MCF 10A (cell line): ENCODE measurements at regions not wholly inside any gene's neighbourhood (a gene's known extent, or its start where the extent isn't known, plus 50 kb on each side); places are given as distances from the start of the nearest gene placed in this dataset.

Experiments used
- BruUV-seq: library from RNA; stranded (reverse); fragments of 400-500 nt; replicated peaks from 2 replicates; lab custom pipeline; 2021; lab: Mats Ljungman, UMichigan
- CTCF ChIA-PET: fragments of 300-600 bp; sonication (Branson Sonifier 250); formaldehyde crosslinking; extraction: SDS; loops from one replicate; lab custom pipeline; 2021; ENCODE audit warnings: antibody characterized with exemption, inconsistent platforms; lab: Yijun Ruan, JAX
- POLR2A ChIA-PET: fragments of 300-600, 350-650 bp; sonication (Branson Sonifier 250); formaldehyde crosslinking; extraction: SDS; loops from one replicate; lab custom pipeline; 2020; ENCODE audit warnings: antibody characterized with exemption, inconsistent platforms; lab: Yijun Ruan, JAX
- DNase-seq: peaks from one replicate; pipeline ENCODE4 v3.0.0-alpha.2; 2018; ENCODE audit not compliant: unreplicated experiment
- H3K27ac Mint-ChIP-seq: one replicate; pipeline ENCODE4 v1.8.0; 2022; ENCODE audit warnings: mild to moderate bottlenecking, low read depth, mixed read lengths; ENCODE audit not compliant: unreplicated experiment
- H3K27me3 Mint-ChIP-seq: one replicate; pipeline ENCODE4 v1.8.0; 2022; ENCODE audit warnings: mixed read lengths; ENCODE audit not compliant: insufficient read depth, unreplicated experiment
- H3K36me3 Mint-ChIP-seq: one replicate; pipeline ENCODE4 v1.8.0; 2022; ENCODE audit warnings: mild to moderate bottlenecking, moderate library complexity, mixed read lengths; ENCODE audit not compliant: insufficient read depth, unreplicated experiment
- H3K4me1 Mint-ChIP-seq: one replicate; pipeline ENCODE4 v1.8.0; 2022; ENCODE audit warnings: mixed read lengths; ENCODE audit not compliant: insufficient read depth, unreplicated experiment
- H3K4me3 Mint-ChIP-seq: one replicate; pipeline ENCODE4 v1.8.0; 2022; ENCODE audit warnings: mild to moderate bottlenecking, moderate library complexity, mixed read lengths; ENCODE audit not compliant: unreplicated experiment
- H3K9me3 Mint-ChIP-seq: one replicate; pipeline ENCODE4 v1.8.0; 2022; ENCODE audit warnings: mixed read lengths; ENCODE audit not compliant: unreplicated experiment
- CTCF ChIP-seq: fragments of 200-600 bp; IDR thresholded peaks from one replicate; pipeline ENCODE4 v1.8.0; 2022; ENCODE audit warnings: antibody characterized with exemption, mild to moderate bottlenecking; ENCODE audit not compliant: unreplicated experiment
- intact Hi-C: fragments of 100-400 bp; cut with micrococcal nuclease; formaldehyde crosslinking; loops from 2 replicates; pipeline ENCODE4 v1.14.1; 2022

GRCh38 chr12:72197790-72198189 is 74.4 kb upstream of the TRHDE start:
- TF ChIP-seq CTCF = no peak
- Mint-ChIP-seq H3K4me1 (no peaks in the 10 kb centered on the region), H3K27me3 (no peaks in the 10 kb centered on the region), H3K4me3 (no peak overlapping the region), H3K36me3 (no peaks in the 10 kb centered on the region), H3K27ac (no peak overlapping the region), H3K9me3 (no peaks in the 10 kb centered on the region)
- BruUV-seq = no TSS peak
- DNase-seq = no peak
- ChIA-PET CTCF (no interaction called here), POLR2A (no interaction called here)
- intact Hi-C loops = no loop called here

DNA sequence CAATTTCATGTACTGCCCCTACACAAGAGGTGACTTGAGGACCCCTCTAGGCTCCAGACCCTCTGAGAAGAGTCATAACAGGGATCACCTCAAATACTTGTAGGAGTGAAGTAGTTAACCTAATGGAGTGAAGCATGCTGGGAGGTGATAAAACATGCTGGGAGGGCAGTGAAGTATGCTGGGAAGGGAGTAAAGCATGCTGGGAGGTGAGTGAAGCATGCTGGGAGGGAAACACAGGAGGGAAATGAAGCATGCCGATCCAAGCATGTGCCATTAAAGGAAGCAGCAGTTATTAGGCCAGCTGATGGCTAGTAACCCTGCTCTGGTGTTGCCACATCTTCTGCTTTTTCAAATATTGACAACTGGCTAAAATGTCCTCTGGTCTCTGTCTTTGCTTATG is 70.7 kb upstream of the TRHDE start:
- no peak overlapping the region for H3K4me3 Mint-ChIP-seq
- no TSS peak for BruUV-seq
- CTCF ChIA-PET = interaction anchor here (0.6 to 0.8 kb wide), 3 partner anchors 21 to 438 kb away, joined by 3 to 4 read pairs (median 4); no protein-coding TSS in a partner anchor
- H3K36me3 Mint-ChIP-seq = no peaks in the 10 kb centered on the region
- no peaks in the 10 kb centered on the region for H3K9me3 Mint-ChIP-seq
- intact Hi-C loops = no loop called here
- no peaks in the 10 kb centered on the region for H3K27me3 Mint-ChIP-seq
- no peak overlapping the region for H3K27ac Mint-ChIP-seq
- no peak for DNase-seq
- no peaks in the 10 kb centered on the region for H3K4me1 Mint-ChIP-seq
- no peak for TF ChIP-seq CTCF
- POLR2A ChIA-PET = no interaction called here

GRCh38 chr12:72203764-72204335 is 68.3 kb upstream of the TRHDE start:
- ChIA-PET CTCF (no interaction called here), POLR2A (no interaction called here)
- Mint-ChIP-seq H3K9me3 (no peaks in the 10 kb centered on the region), H3K36me3 (no peaks in the 10 kb centered on the region), H3K4me1 (no peaks in the 10 kb centered on the region), H3K27me3 (no peaks in the 10 kb centered on the region), H3K27ac (no peak overlapping the region), H3K4me3 (no peak overlapping the region)
- BruUV-seq = no TSS peak
- no peak for TF ChIP-seq CTCF
- DNase-seq = no peak
- intact Hi-C loops = no loop called here

- TF ChIP-seq CTCF = no peak
- Mint-ChIP-seq H3K27ac (no peak overlapping the region), H3K4me1 (no peaks in the 10 kb centered on the region), H3K4me3 (no peak overlapping the region), H3K27me3 (no peaks in the 10 kb centered on the region), H3K9me3 (no peaks in the 10 kb centered on the region), H3K36me3 (no peaks in the 10 kb centered on the region)
- intact Hi-C loops = no loop called here
- POLR2A ChIA-PET = no interaction called here
- no TSS peak for BruUV-seq
- DNase-seq = no peak
- CTCF ChIA-PET = interaction anchor here (0.7 kb wide), 1 partner anchor 60 kb away, joined by 4 read pairs; no protein-coding TSS in a partner anchor
Observed at GRCh38 chr12:72207079-72207478, 65.1 kb upstream of the TRHDE start.
